ENCODE measurements at regions not wholly inside any gene's neighbourhood (a gene's known extent, or its start where the extent isn't known, plus 50 kb on each side); places are given as distances from the start of the nearest gene placed in this dataset.

GRCh38 chr9:20240498-20240897 is 381.8 kb downstream of the MLLT3 start:
- intact Hi-C loops (cut with micrococcal nuclease): no loop called here
- Histone ChIP-seq H3K4me2 (ENCODE audit: low read depth, low read length) (no peak overlapping the region), H3K4me1 (ENCODE audit: control insufficient read depth, insufficient read depth, low read length) (no peaks in the 10 kb centered on the region), H4K20me1 (ENCODE audit: insufficient read depth, low read length) (no peaks in the 10 kb centered on the region), H4K5ac (ENCODE audit: low read depth, low read length) (no peak overlapping the region), H3K27me3 (ENCODE audit: control insufficient read depth, insufficient read depth, low read length) (peaks cover 12% of the 10 kb centered on the region), H3K4ac (ENCODE audit: low read depth, low read length) (no peak overlapping the region), H4K91ac (ENCODE audit: insufficient read depth, low read depth, low read length) (no peak overlapping the region), H3K14ac (replicated peaks; ENCODE audit: low read depth, low read length) (no peak overlapping the region), H2AFZ (replicated peaks; ENCODE audit: low read length, poor library complexity) (no peak overlapping the region), H2AK5ac (ENCODE audit: low read depth, low read length) (no peak overlapping the region), H4K8ac (ENCODE audit: low read depth in 2 of 2, low read length in 2 of 2) (no peak overlapping the region), H2BK15ac (ENCODE audit: low read depth, low read length) (no peak overlapping the region), H3K18ac (ENCODE audit: low read depth, low read length) (no peak overlapping the region), H2AK9ac (replicated peaks; ENCODE audit: low read depth, low read length, poor library complexity) (no peak overlapping the region), H2BK20ac (ENCODE audit: low read depth, low read length) (no peak overlapping the region), H2BK120ac (ENCODE audit: low read depth, low read length) (no peak overlapping the region), H3K36me3 (ENCODE audit: control insufficient read depth, insufficient read depth, low read length) (no peaks in the 10 kb centered on the region), H3K56ac (ENCODE audit: extremely low read depth, insufficient read depth, low read length) (no peak overlapping the region), H3K23ac (ENCODE audit: low read depth, low read length) (no peak overlapping the region), H3K9ac (ENCODE audit: low read depth, low read length) (no peak overlapping the region), H3K27ac (ENCODE audit: insufficient read depth, low read length) (no peak overlapping the region), H3K4me3 (ENCODE audit: insufficient read depth, low read depth, low read length) (no peak overlapping the region), H3K9me1 (ENCODE audit: insufficient read depth, low read length) (no peaks in the 10 kb centered on the region), H3K9me3 (ENCODE audit: control insufficient read depth, insufficient read depth, low read length) (no peaks in the 10 kb centered on the region), H2BK5ac (ENCODE audit: low read depth, low read length, poor library complexity, severe bottlenecking) (no peak overlapping the region), H3K79me1 (ENCODE audit: low read depth in 1 of 2, low read length in 2 of 2) (no peaks in the 10 kb centered on the region)
- CTCF ChIA-PET: no interaction called here
- no peak for DNase-seq
- ATAC-seq (ENCODE audit: low read depth): no peak
- WGBS, 2 experiments (ENCODE audit: extremely low coverage in 2 of 2, insufficient read length in 1 of 2): no CpG with 5 or more reads among the region's 2 CpGs
- TF ChIP-seq MAFK (IDR thresholded peaks at IDR 0.05; ENCODE audit: low read depth, low read length) (no peak), MXI1 (IDR thresholded peaks at IDR 0.05; ENCODE audit: borderline replicate concordance, low read depth, low read length) (no peak), RFX5 (IDR thresholded peaks at IDR 0.05; ENCODE audit: low read depth, low read length) (no peak), POLR2A (IDR thresholded peaks at IDR 0.05; ENCODE audit: low read depth, low read length) (no peak), CHD1 (IDR thresholded peaks at IDR 0.05; ENCODE audit: low read depth, low read length) (no peak), FOS (IDR thresholded peaks at IDR 0.05; ENCODE audit: low read depth, low read length) (no peak), CEBPB (IDR thresholded peaks at IDR 0.05; ENCODE audit: low read depth, low read length) (no peak), ELK1 (IDR thresholded peaks at IDR 0.05; ENCODE audit: borderline replicate concordance, low read depth, low read length) (no peak), RCOR1 (IDR thresholded peaks at IDR 0.05; ENCODE audit: insufficient replicate concordance, low read length) (no peak), USF2 (IDR thresholded peaks at IDR 0.05; ENCODE audit: low read depth, low read length) (no peak)
- dilution Hi-C loops (cut with HindIII; ENCODE audit: low sequenced_read_pairs, unreplicated experiment): no loop called here
- POLR2A ChIA-PET (ENCODE audit: unreplicated experiment): no interaction called here
- no TSS peak for BruUV-seq (replicated peaks)
- in situ Hi-C loops (cut with MboI; ENCODE audit: low sequenced_read_pairs): no loop called here
